ENCODE measurements at regions not wholly inside any gene's neighbourhood (a gene's known extent, or its start where the extent isn't known, plus 50 kb on each side); places are given as distances from the start of the nearest gene placed in this dataset.
"Not testable (repeated sequence)": the region's sequence is repeated elsewhere in the genome, so short reads cannot be mapped to it uniquely, and the experiment has no call there.

DNA sequence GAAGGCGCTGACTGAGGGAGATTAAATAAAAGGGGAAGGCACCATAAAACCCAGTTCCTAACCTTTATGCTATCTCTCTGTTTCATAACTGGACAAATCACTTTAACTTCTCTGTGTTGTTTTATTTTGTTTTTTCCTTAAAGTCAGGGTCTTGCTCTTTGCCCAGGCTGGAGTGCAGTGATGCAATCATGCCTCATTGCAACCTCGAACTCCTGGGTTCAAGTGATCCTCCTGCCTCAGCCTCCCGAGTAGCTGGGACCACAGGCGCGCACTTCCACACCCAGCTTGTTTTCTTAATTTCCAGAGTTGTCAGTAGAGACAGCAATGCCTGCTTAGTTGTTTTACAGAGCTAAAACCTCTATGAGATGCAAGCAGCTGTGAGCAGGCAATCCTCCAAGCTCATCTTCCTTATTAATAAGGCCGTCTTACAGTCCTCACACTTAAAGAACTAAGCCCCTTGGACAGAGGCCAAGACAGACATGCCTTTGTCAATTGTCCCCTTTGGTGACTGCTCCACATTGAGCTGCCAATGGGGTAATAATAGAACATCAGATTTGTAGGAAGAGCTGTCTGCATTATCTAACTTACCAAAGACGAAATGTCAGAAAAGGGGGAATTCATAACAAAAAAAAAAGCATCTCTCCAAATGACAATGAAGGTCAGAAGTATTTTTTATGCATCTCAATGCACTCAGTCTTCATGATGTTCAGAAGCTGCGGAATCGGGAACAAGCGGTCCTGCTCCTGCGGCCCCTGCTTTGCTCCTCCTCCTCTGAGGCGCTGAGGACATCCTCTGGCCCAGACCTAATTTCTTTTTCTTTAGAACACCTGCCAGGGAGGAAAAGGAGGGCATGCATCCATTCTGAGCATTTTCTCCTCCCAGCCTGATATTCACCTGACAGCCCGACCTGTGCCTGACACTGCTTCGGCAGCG, 62.7 kb upstream of the RNF32 start:
- 77 to 91% (median 87%) methylated on average over 15 of the region's 15 CpGs for WGBS, 3 donors

DNA sequence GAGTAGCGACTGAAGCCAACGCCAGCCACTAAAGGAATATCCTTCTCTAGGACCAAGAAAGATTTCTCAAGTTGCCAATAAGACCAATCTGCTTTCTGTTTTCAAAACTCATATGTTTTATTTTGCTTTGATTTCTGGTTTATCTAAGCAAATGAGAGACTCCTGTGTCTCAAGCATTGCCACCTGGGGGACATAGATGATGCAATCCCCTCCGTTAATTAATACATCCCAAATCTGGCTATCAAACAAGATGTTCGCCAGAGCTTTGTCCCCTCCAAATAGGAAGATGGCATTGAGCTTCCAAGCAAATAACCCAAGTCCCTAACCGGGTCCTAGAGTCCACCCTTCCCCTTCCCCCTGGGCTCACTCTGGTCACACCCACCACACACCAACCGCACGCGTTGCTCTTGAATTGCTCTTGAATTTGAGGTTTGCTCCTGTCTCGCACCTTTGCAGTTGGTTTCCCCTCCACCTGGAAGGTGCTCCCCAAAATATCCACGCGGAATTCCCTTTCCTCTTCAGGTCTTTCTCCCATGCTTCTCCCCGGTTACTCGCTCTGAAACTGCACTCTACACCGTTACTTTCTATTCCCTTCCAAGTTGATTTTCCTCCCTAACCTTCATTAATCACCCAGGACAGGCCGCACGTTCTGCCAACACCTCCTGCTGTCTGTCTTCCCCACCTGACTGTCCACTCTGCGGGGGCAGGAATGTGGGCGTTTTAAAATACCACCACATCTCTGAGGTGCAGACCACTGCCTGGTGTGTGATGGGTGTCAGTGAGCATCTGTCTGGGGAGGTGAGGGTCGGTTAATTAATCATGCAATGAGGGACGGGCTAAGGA, 64.1 kb upstream of the RNF32 start:
- no peaks in the 10 kb centered on the region for H3K27me3 ChIP-seq (ENCODE audit: control insufficient read depth in 3 of 3, insufficient read depth in 3 of 3, low read length in 3 of 3)
- no peak overlapping the region for H3K4me3 ChIP-seq (ENCODE audit: low read depth in 1 of 3, low read length in 3 of 3)
- 76 to 88% (median 81%) methylated on average over 20 of the region's 20 CpGs for whole genome bisulfite sequencing, 3 donors
- FAIRE-seq (no peak), DNase-seq (no peak)
- H3K4me1 ChIP-seq (ENCODE audit: control insufficient read depth in 3 of 3, insufficient read depth in 2 of 3, low read depth in 1 of 3, low read length in 2 of 3) = no peaks in the 10 kb centered on the region
- H3K27ac ChIP-seq (ENCODE audit: low read depth in 1 of 3, low read length in 2 of 3) = no peak overlapping the region
- no peaks in the 10 kb centered on the region for H3K9me3 ChIP-seq (ENCODE audit: control insufficient read depth in 2 of 2, insufficient read depth in 1 of 2, low read depth in 1 of 2, low read length in 1 of 2)
- peaks cover 0 to 9% (median 0%) of the 10 kb centered on the region in 3 donors for H3K36me3 ChIP-seq (ENCODE audit: control insufficient read depth in 3 of 3, insufficient read depth in 2 of 3, low read depth in 1 of 3, low read length in 3 of 3)

More for the DNA sequence above, 62.7 kb upstream of the RNF32 start:
- H3K4me3 ChIP-seq (ENCODE audit: low read depth in 1 of 3, low read length in 3 of 3) = no peak overlapping the region
- FAIRE-seq (no peak), DNase-seq (no peak)
- no peaks in the 10 kb centered on the region for H3K4me1 ChIP-seq (ENCODE audit: control insufficient read depth in 3 of 3, insufficient read depth in 2 of 3, low read depth in 1 of 3, low read length in 2 of 3)
- H3K9me3 ChIP-seq (ENCODE audit: control insufficient read depth in 2 of 2, insufficient read depth in 1 of 2, low read depth in 1 of 2, low read length in 1 of 2) = no peaks in the 10 kb centered on the region
- no peak overlapping the region for H3K27ac ChIP-seq (ENCODE audit: low read depth in 1 of 3, low read length in 2 of 3)
- peaks cover 0 to 9% (median 0%) of the 10 kb centered on the region in 3 donors for H3K36me3 ChIP-seq (ENCODE audit: control insufficient read depth in 3 of 3, insufficient read depth in 2 of 3, low read depth in 1 of 3, low read length in 3 of 3)
- no peaks in the 10 kb centered on the region for H3K27me3 ChIP-seq (ENCODE audit: control insufficient read depth in 3 of 3, insufficient read depth in 3 of 3, low read length in 3 of 3)

DNA sequence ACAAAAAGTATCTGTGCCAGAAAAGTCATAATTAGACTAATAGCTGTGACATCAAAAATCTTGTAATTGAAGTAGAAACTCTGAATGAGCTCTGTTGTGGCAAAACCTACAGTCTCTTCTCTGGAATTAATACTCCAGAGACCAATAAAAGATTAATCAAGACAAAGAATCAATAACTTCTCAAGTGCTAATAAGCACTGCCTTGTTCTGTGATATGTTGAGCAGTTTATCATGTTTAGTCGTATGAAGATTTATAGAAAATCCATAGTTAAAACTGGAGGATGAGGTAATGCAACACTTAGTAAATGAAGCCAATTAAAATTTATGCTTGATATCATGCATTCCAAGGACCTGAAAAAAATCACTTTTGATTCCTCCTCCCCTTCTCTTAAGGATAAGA, 72.3 kb upstream of the RNF32 start:
- no peak overlapping the region for H3K4me3 ChIP-seq (ENCODE audit: low read depth in 1 of 3, low read length in 3 of 3)
- 76 to 85% (median 78%) methylated on average over 1 of the region's 1 CpG for WGBS, 3 donors
- H3K36me3 ChIP-seq (ENCODE audit: control insufficient read depth in 3 of 3, insufficient read depth in 2 of 3, low read depth in 1 of 3, low read length in 3 of 3) = peaks cover 0 to 3% (median 0%) of the 10 kb centered on the region in 3 donors
- no peaks in the 10 kb centered on the region for H3K4me1 ChIP-seq (ENCODE audit: control insufficient read depth in 3 of 3, insufficient read depth in 2 of 3, low read depth in 1 of 3, low read length in 2 of 3)
- no peak for DNase-seq
- H3K27ac ChIP-seq (ENCODE audit: low read depth in 1 of 3, low read length in 2 of 3) = no peak overlapping the region
- H3K27me3 ChIP-seq (ENCODE audit: control insufficient read depth in 3 of 3, insufficient read depth in 3 of 3, low read length in 3 of 3) = no peaks in the 10 kb centered on the region
- peaks cover 0 to 13% of the 10 kb centered on the region in 2 donors for H3K9me3 ChIP-seq (ENCODE audit: control insufficient read depth in 2 of 2, insufficient read depth in 1 of 2, low read depth in 1 of 2, low read length in 1 of 2)
- no peak for FAIRE-seq

DNA sequence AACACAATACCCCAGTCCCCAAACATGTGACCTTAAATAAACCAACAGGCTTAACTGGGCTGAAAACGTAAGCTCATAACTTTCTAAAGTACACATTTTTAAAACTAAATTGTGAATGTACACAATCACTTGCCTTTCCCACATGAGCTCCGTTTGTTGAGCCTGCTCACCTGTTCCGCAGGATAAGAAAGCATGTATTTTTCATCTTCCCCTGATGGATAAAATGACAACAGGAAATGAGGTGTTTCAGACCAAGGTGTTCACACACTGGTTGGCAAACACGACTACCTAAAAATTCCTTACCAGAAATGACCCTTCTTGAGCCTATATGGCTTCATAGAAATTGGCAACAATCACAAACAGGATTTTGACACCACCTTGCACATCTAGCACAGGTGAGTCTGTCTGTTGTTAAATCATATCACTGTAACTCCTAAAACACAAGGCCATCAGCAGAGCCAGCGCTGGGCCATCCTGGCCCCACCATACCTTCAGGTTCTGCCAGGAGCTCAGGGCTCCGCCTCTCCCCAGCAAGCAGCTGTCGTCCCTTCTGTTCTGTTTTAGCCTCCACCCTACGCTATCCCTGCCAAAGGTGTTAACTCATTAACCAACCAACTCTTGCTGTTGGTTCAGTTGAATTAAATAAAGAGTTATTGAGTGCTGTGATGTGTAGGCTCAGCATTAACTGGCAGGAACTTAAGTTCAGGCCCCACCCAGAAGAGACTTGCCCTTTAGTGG, 73.6 kb upstream of the RNF32 start:
- H3K27ac ChIP-seq (ENCODE audit: low read depth in 1 of 3, low read length in 2 of 3) = peak overlapping the region in 1 of 3 donors; percentile 5
- DNase-seq (peak; percentile 42 to 69), FAIRE-seq (no peak)
- no peaks in the 10 kb centered on the region for H3K4me1 ChIP-seq (ENCODE audit: control insufficient read depth in 3 of 3, insufficient read depth in 2 of 3, low read depth in 1 of 3, low read length in 2 of 3)
- H3K9me3 ChIP-seq (ENCODE audit: control insufficient read depth in 2 of 2, insufficient read depth in 1 of 2, low read depth in 1 of 2, low read length in 1 of 2) = peaks cover 0 to 13% of the 10 kb centered on the region in 2 donors
- peaks cover 0 to 3% (median 0%) of the 10 kb centered on the region in 3 donors for H3K36me3 ChIP-seq (ENCODE audit: control insufficient read depth in 3 of 3, insufficient read depth in 2 of 3, low read depth in 1 of 3, low read length in 3 of 3)
- no peaks in the 10 kb centered on the region for H3K27me3 ChIP-seq (ENCODE audit: control insufficient read depth in 3 of 3, insufficient read depth in 3 of 3, low read length in 3 of 3)
- H3K4me3 ChIP-seq (ENCODE audit: low read depth in 1 of 3, low read length in 3 of 3) = no peak overlapping the region
- WGBS, 3 donors = 39 to 63% (median 47%) methylated on average over 8 of the region's 8 CpGs

DNA sequence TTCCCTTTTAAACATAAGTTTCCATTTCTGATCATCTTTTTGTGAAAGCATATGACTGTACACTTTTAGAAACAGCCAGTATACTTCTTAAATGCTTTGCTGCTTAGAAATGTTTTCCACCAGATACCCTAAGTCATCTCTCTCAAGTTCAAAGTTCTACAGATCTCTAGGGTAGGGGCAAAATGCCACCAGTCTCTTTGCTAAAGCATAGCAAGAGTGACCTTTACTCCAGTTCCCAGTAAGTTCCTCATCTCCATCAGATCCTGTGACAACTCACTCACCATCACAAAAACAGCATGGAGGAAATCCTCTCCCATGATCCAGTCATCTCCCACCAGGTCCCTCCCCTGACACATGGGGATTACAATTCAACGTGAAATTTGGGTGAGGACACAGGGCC, 75.6 kb upstream of the RNF32 start:
- not testable (repeated sequence) for H3K27me3 ChIP-seq (ENCODE audit: control insufficient read depth in 3 of 3, insufficient read depth in 3 of 3, low read length in 3 of 3); H3K4me3 ChIP-seq (ENCODE audit: low read depth in 1 of 3, low read length in 3 of 3); H3K27ac ChIP-seq (ENCODE audit: low read depth in 1 of 3, low read length in 2 of 3); FAIRE-seq; H3K36me3 ChIP-seq (ENCODE audit: control insufficient read depth in 3 of 3, insufficient read depth in 2 of 3, low read depth in 1 of 3, low read length in 3 of 3); DNase-seq; H3K4me1 ChIP-seq (ENCODE audit: control insufficient read depth in 3 of 3, insufficient read depth in 2 of 3, low read depth in 1 of 3, low read length in 2 of 3)
- 77 to 96% (median 83%) methylated on average over 1 of the region's 1 CpG for WGBS, 3 donors
- H3K9me3 ChIP-seq (ENCODE audit: control insufficient read depth in 2 of 2, insufficient read depth in 1 of 2, low read depth in 1 of 2, low read length in 1 of 2) = peaks cover 0 to 13% of the 10 kb centered on the region in 2 donors

DNA sequence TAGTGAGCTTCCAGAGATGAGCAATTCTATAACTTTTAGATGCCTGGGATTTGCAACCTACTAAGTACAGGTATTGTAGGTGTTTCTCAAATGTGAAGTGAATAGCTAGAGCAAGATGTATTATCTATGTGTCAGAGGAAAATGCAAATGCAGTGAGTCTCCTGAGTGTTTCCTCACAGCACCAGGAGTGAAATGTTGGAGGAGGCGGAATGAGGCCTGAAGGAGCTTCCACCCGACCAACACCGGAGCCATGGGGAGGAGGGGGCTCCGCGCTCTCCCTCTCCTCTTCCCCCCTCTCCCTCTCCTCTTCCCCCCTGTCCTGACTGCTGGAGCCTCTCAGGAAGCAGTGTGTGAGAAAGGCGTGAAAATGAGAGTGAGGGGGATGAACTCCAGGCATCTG, 79.9 kb upstream of the RNF32 start:
- no peaks in the 10 kb centered on the region for H3K27me3 ChIP-seq (ENCODE audit: control insufficient read depth in 3 of 3, insufficient read depth in 3 of 3, low read length in 3 of 3)

DNA sequence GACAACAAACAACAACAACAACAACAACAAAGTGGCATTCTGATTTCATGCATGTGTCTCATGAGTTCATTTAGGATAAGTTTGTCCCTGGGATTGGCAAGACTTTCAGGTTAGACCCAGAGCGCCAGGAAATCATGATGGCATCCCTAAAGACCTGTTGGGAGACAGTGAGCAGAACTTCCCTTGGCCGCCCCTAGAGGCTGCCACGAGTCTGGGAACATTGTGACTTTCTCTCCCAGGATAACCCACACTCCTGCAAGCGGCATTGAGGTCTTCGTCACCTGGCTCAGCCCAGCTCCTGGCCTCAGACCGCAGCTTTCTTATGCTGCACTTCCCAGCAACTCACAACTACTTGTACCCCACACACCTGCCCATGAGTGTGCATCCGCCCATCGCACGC, 80.5 kb upstream of the RNF32 start:
- Histone ChIP-seq H3K27ac (ENCODE audit: low read depth in 1 of 3, low read length in 2 of 3) (no peak overlapping the region), H3K27me3 (ENCODE audit: control insufficient read depth in 3 of 3, insufficient read depth in 3 of 3, low read length in 3 of 3) (no peaks in the 10 kb centered on the region), H3K36me3 (ENCODE audit: control insufficient read depth in 3 of 3, insufficient read depth in 2 of 3, low read depth in 1 of 3, low read length in 3 of 3) (peaks cover 0 to 5% (median 0%) of the 10 kb centered on the region in 3 donors), H3K4me1 (ENCODE audit: control insufficient read depth in 3 of 3, insufficient read depth in 2 of 3, low read depth in 1 of 3, low read length in 2 of 3) (no peaks in the 10 kb centered on the region), H3K9me3 (ENCODE audit: control insufficient read depth in 2 of 2, insufficient read depth in 1 of 2, low read depth in 1 of 2, low read length in 1 of 2) (peaks cover 0 to 13% of the 10 kb centered on the region in 2 donors), H3K4me3 (ENCODE audit: low read depth in 1 of 3, low read length in 3 of 3) (no peak overlapping the region)
- WGBS, 3 donors = 79 to 87% (median 80%) methylated on average over 9 of the region's 9 CpGs
- peak in 1 of 2 donors; percentile 33 for DNase-seq
- FAIRE-seq = no peak

More for the DNA sequence above, 79.9 kb upstream of the RNF32 start:
- no peak overlapping the region for H3K27ac ChIP-seq (ENCODE audit: low read depth in 1 of 3, low read length in 2 of 3)
- WGBS, 3 donors = 48 to 72% (median 56%) methylated on average over 6 of the region's 6 CpGs
- DNase-seq (no peak), FAIRE-seq (no peak)
- H3K9me3 ChIP-seq (ENCODE audit: control insufficient read depth in 2 of 2, insufficient read depth in 1 of 2, low read depth in 1 of 2, low read length in 1 of 2) = peaks cover 0 to 13% of the 10 kb centered on the region in 2 donors
- no peaks in the 10 kb centered on the region for H3K4me1 ChIP-seq (ENCODE audit: control insufficient read depth in 3 of 3, insufficient read depth in 2 of 3, low read depth in 1 of 3, low read length in 2 of 3)
- H3K36me3 ChIP-seq (ENCODE audit: control insufficient read depth in 3 of 3, insufficient read depth in 2 of 3, low read depth in 1 of 3, low read length in 3 of 3) = peaks cover 0 to 5% (median 0%) of the 10 kb centered on the region in 3 donors
- H3K4me3 ChIP-seq (ENCODE audit: low read depth in 1 of 3, low read length in 3 of 3) = no peak overlapping the region

DNA sequence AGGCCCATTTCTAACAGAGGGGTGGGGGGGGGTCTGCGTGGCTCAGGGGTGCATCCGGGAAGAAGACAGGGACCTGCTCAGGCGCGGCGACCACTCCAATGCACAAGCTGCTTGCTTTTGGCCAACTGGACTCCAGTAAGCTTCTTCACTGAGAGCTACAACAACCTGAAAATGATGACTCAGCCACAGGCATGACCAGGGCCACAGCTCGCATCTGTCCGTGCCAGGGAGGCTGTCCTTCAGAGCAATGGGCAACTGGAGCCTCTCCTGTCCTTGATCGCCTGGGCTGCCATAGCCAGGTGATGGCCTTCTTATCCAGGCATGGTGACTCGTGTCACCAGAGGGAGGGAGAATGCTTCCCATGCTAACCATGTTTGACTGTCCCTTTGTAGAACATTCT, 81.6 kb upstream of the RNF32 start:
- FAIRE-seq (no peak), DNase-seq (no peak)
- Histone ChIP-seq H3K27ac (ENCODE audit: low read depth in 1 of 3, low read length in 2 of 3) (no peak overlapping the region), H3K27me3 (ENCODE audit: control insufficient read depth in 3 of 3, insufficient read depth in 3 of 3, low read length in 3 of 3) (no peaks in the 10 kb centered on the region), H3K9me3 (ENCODE audit: control insufficient read depth in 2 of 2, insufficient read depth in 1 of 2, low read depth in 1 of 2, low read length in 1 of 2) (peaks cover 0 to 5% of the 10 kb centered on the region in 2 donors), H3K4me1 (ENCODE audit: control insufficient read depth in 3 of 3, insufficient read depth in 2 of 3, low read depth in 1 of 3, low read length in 2 of 3) (no peaks in the 10 kb centered on the region), H3K36me3 (ENCODE audit: control insufficient read depth in 3 of 3, insufficient read depth in 2 of 3, low read depth in 1 of 3, low read length in 3 of 3) (peaks cover 0 to 3% (median 0%) of the 10 kb centered on the region in 3 donors), H3K4me3 (ENCODE audit: low read depth in 1 of 3, low read length in 3 of 3) (no peak overlapping the region)
- 90 to 96% (median 90%) methylated on average over 9 of the region's 9 CpGs for WGBS, 3 donors
